IMR-90 (cell line): ENCODE measurements at regions not wholly inside any gene's neighbourhood (a gene's known extent, or its start where the extent isn't known, plus 50 kb on each side); places are given as distances from the start of the nearest gene placed in this dataset.

Experiments used
- ATAC-seq: fragments of 200-7000 bp; cut with Tn5 transposase; 2 replicates; pipeline ENCODE4 v1.9.1; 2020; ENCODE audit warnings: low read depth, mild to moderate bottlenecking, moderate library complexity
- BruUV-seq: library from RNA; stranded (reverse); fragments of 400-500 nt; replicated peaks from 2 replicates; lab custom pipeline; 2021; lab: Mats Ljungman, UMichigan
- CTCF ChIA-PET: fragments of 300-600 bp; formaldehyde crosslinking; extraction: SDS; loops from one replicate; lab custom pipeline; 2021; ENCODE audit warnings: antibody characterized with exemption; lab: Yijun Ruan, JAX
- POLR2A ChIA-PET: fragments of 300-600 bp; sonication (Branson Sonifier 250); formaldehyde crosslinking; loops from one replicate; lab custom pipeline; 2022; ENCODE audit warnings: antibody characterized with exemption; ENCODE audit not compliant: unreplicated experiment; lab: Charles Lee
- DNase-seq: peaks from one replicate; pipeline ENCODE4 v3.0.0; 2013
- H2AFZ ChIP-seq: replicated peaks from 2 replicates; pipeline ENCODE3; 2013; ENCODE audit warnings: low read length, mild to moderate bottlenecking; ENCODE audit not compliant: poor library complexity
- H2AK5ac ChIP-seq: 2 replicates; pipeline ENCODE4 v1.6.1; 2013; ENCODE audit warnings: low read depth, low read length, inconsistent platforms
- H2AK9ac ChIP-seq: replicated peaks from 2 replicates; pipeline ENCODE3; 2013; ENCODE audit warnings: mild to moderate bottlenecking, low read depth, low read length, moderate library complexity; ENCODE audit not compliant: poor library complexity
- H2BK120ac ChIP-seq: 2 replicates; pipeline ENCODE4 v1.6.1; 2013; ENCODE audit warnings: low read depth, low read length, inconsistent platforms
- H2BK15ac ChIP-seq: 3 replicates; pipeline ENCODE4 v1.6.1; 2013; ENCODE audit warnings: low read depth, low read length, inconsistent platforms
- H2BK20ac ChIP-seq: 2 replicates; pipeline ENCODE4 v1.6.1; 2013; ENCODE audit warnings: low read depth, mild to moderate bottlenecking, inconsistent platforms, low read length, moderate library complexity
- H2BK5ac ChIP-seq: 2 replicates; pipeline ENCODE4 v1.6.1; 2013; ENCODE audit warnings: mild to moderate bottlenecking, low read depth, low read length, inconsistent platforms; ENCODE audit not compliant: poor library complexity, severe bottlenecking
- H3K14ac ChIP-seq: replicated peaks from 2 replicates; pipeline ENCODE4 v1.6.1; 2013; ENCODE audit warnings: low read depth, low read length, inconsistent platforms
- H3K18ac ChIP-seq: 2 replicates; pipeline ENCODE4 v1.6.1; 2013; ENCODE audit warnings: low read depth, low read length, control low read depth
- H3K23ac ChIP-seq: 2 replicates; pipeline ENCODE4 v1.6.1; 2013; ENCODE audit warnings: low read depth, low read length, inconsistent platforms
- H3K27ac ChIP-seq: 2 replicates; pipeline ENCODE4 v1.5.1; 2013; ENCODE audit warnings: mild to moderate bottlenecking, control low read depth, low read length; ENCODE audit not compliant: insufficient read depth
- H3K27me3 ChIP-seq: 2 replicates; pipeline ENCODE4 v1.6.1; 2013; ENCODE audit warnings: low read length; ENCODE audit not compliant: control insufficient read depth, insufficient read depth
- H3K36me3 ChIP-seq: 2 replicates; pipeline ENCODE4 v1.6.1; 2013; ENCODE audit warnings: low read length, mixed read lengths; ENCODE audit not compliant: control insufficient read depth, insufficient read depth
- H3K4ac ChIP-seq: 2 replicates; pipeline ENCODE4 v1.6.1; 2013; ENCODE audit warnings: low read depth, low read length, inconsistent platforms
- H3K4me1 ChIP-seq: 2 replicates; pipeline ENCODE4 v1.6.1; 2013; ENCODE audit warnings: low read length, mixed read lengths; ENCODE audit not compliant: control insufficient read depth, insufficient read depth
- H3K4me2 ChIP-seq: 2 replicates; pipeline ENCODE4 v1.6.1; 2013; ENCODE audit warnings: low read depth, mild to moderate bottlenecking, control low read depth, low read length, moderate library complexity
- H3K4me3 ChIP-seq: 2 replicates; pipeline ENCODE4 v1.5.1; 2013; ENCODE audit warnings: low read depth, mild to moderate bottlenecking, control low read depth, low read length, moderate library complexity; ENCODE audit not compliant: insufficient read depth
- H3K56ac ChIP-seq: 2 replicates; pipeline ENCODE4 v1.6.1; 2013; ENCODE audit warnings: low read length, inconsistent platforms; ENCODE audit not compliant: insufficient read depth; ENCODE audit errors: extremely low read depth
- H3K79me1 ChIP-seq, 2 experiments: 2 replicates each; pipeline ENCODE4 v1.6.1; 2013; ENCODE audit warnings: low read length in 2 of 2, inconsistent platforms in 1 of 2, low read depth in 1 of 2
- H3K9ac ChIP-seq: 2 replicates; pipeline ENCODE4 v1.6.1; 2013; ENCODE audit warnings: low read depth, low read length, control low read depth
- H3K9me1 ChIP-seq: 2 replicates; pipeline ENCODE4 v1.6.1; 2013; ENCODE audit warnings: low read length, inconsistent platforms; ENCODE audit not compliant: insufficient read depth
- H3K9me3 ChIP-seq: 2 replicates; pipeline ENCODE4 v1.6.1; 2013; ENCODE audit warnings: low read length; ENCODE audit not compliant: control insufficient read depth, insufficient read depth
- H4K20me1 ChIP-seq: 2 replicates; pipeline ENCODE4 v1.6.1; 2013; ENCODE audit warnings: low read length, inconsistent platforms; ENCODE audit not compliant: insufficient read depth
- H4K5ac ChIP-seq: 2 replicates; pipeline ENCODE4 v1.6.1; 2013; ENCODE audit warnings: mild to moderate bottlenecking, low read depth, low read length, control low read depth
- H4K8ac ChIP-seq, 2 experiments: 2 replicates each; pipeline ENCODE4 v1.6.1; 2013; ENCODE audit warnings: low read depth in 2 of 2, low read length in 2 of 2, control low read depth in 1 of 2, inconsistent platforms in 1 of 2
- H4K91ac ChIP-seq: 2 replicates; pipeline ENCODE4 v1.6.1; 2013; ENCODE audit warnings: low read depth, low read length, inconsistent platforms; ENCODE audit not compliant: insufficient read depth
- BHLHE40 ChIP-seq: fragments of 150-350 bp; IDR thresholded peaks from 2 replicates; pipeline ENCODE4 v1.6.1; 2016; ENCODE audit warnings: mild to moderate bottlenecking, low read depth, low read length
- CEBPB ChIP-seq: IDR thresholded peaks from 2 replicates; pipeline ENCODE4 v1.6.1; 2012; ENCODE audit warnings: low read depth, low read length, improper control_type of control experiment
- CHD1 ChIP-seq: IDR thresholded peaks from 2 replicates; pipeline ENCODE4 v1.6.1; 2012; ENCODE audit warnings: low read depth, low read length, improper control_type of control experiment
- ELK1 ChIP-seq: fragments of 150-350 bp; IDR thresholded peaks from 2 replicates; pipeline ENCODE4 v1.6.1; 2016; ENCODE audit warnings: low read depth, mild to moderate bottlenecking, low read length, moderate library complexity, borderline replicate concordance
- FOS ChIP-seq: fragments of 150-350 bp; IDR thresholded peaks from 2 replicates; pipeline ENCODE4 v1.6.1; 2016; ENCODE audit warnings: low read depth, low read length
- MXI1 ChIP-seq: IDR thresholded peaks from 2 replicates; pipeline ENCODE4 v1.6.1; 2012; ENCODE audit warnings: low read depth, mild to moderate bottlenecking, low read length, moderate library complexity, borderline replicate concordance
- NFE2L2 ChIP-seq: fragments of 150-350 bp; IDR thresholded peaks from 2 replicates; pipeline ENCODE4 v1.6.1; 2016; ENCODE audit warnings: low read depth, mild to moderate bottlenecking, low read length
- POLR2A ChIP-seq: IDR thresholded peaks from 2 replicates; pipeline ENCODE4 v1.6.1; 2012; ENCODE audit warnings: mild to moderate bottlenecking, low read depth, low read length
- RAD21 ChIP-seq: IDR thresholded peaks from 2 replicates; pipeline ENCODE4 v1.6.1; 2012; ENCODE audit warnings: low read length, improper control_type of control experiment
- RCOR1 ChIP-seq: IDR thresholded peaks from 2 replicates; pipeline ENCODE4 v1.6.1; 2012; ENCODE audit warnings: mild to moderate bottlenecking, low read length, improper control_type of control experiment; ENCODE audit not compliant: insufficient replicate concordance
- RFX5 ChIP-seq: IDR thresholded peaks from 2 replicates; pipeline ENCODE4 v1.8.0; 2012; ENCODE audit warnings: low read depth, mild to moderate bottlenecking, low read length, moderate library complexity
- dilution Hi-C: fragments of 300-500 bp; cut with HindIII; formaldehyde crosslinking; loops from one replicate; pipeline ENCODE4 v1.14.3; 2018; ENCODE audit warnings: low sequenced_read_pairs; ENCODE audit not compliant: unreplicated experiment
- in situ Hi-C: fragments of 300-500 bp; cut with MboI; formaldehyde crosslinking; loops from 3 replicates; pipeline ENCODE4 v1.14.3; 2019; ENCODE audit warnings: low sequenced_read_pairs, inconsistent platforms, mixed read lengths
- intact Hi-C: fragments of 100-400 bp; cut with micrococcal nuclease; formaldehyde crosslinking; loops from 2 replicates; pipeline ENCODE4 v1.10.0; 2022

- Histone ChIP-seq H4K5ac (no peak overlapping the region), H2BK5ac (no peak overlapping the region), H2AK5ac (no peak overlapping the region), H4K91ac (no peak overlapping the region), H3K9me3 (no peaks in the 10 kb centered on the region), H3K14ac (no peak overlapping the region), H2AFZ (no peak overlapping the region), H4K20me1 (no peaks in the 10 kb centered on the region), H3K27me3 (no peaks in the 10 kb centered on the region), H2AK9ac (no peak overlapping the region), H3K27ac (no peak overlapping the region), H3K9ac (no peak overlapping the region), H2BK20ac (no peak overlapping the region), H3K79me1 (no peaks in the 10 kb centered on the region), H3K56ac (no peak overlapping the region), H3K23ac (no peak overlapping the region), H3K36me3 (no peaks in the 10 kb centered on the region), H3K4ac (no peak overlapping the region), H2BK15ac (no peak overlapping the region), H3K18ac (no peak overlapping the region), H3K4me1 (0 out of 2 replicates have a peak, but pooled peaks cover 2% of the 10 kb centered on the region), H3K9me1 (no peaks in the 10 kb centered on the region), H2BK120ac (no peak overlapping the region), H3K4me3 (no peak overlapping the region), H4K8ac (no peak overlapping the region), H3K4me2 (no peak overlapping the region)
- in situ Hi-C loops (no loop called here), intact Hi-C loops (no loop called here), dilution Hi-C loops (no loop called here)
- DNase-seq (no peak), ATAC-seq (no peak)
- CTCF ChIA-PET, result no interaction called here
- POLR2A ChIA-PET, result no interaction called here
- no TSS peak for BruUV-seq
- TF ChIP-seq POLR2A, result no peak
- TF ChIP-seq ELK1, result no peak
- no peak for TF ChIP-seq CHD1
- no peak for TF ChIP-seq BHLHE40
- TF ChIP-seq FOS, result no peak
- no peak for TF ChIP-seq RFX5
- TF ChIP-seq RCOR1, result no peak
- TF ChIP-seq RAD21, result no peak
- TF ChIP-seq CEBPB, result no peak
- TF ChIP-seq MXI1, result no peak
- TF ChIP-seq NFE2L2, result no peak
These were observed 293.7 kb downstream of the BTG1 start for GRCh38 chr12:91851741-91852477.
